Inflammatory macrophage (primary cell): ENCODE measurements at regions not wholly inside any gene's neighbourhood (a gene's known extent, or its start where the extent isn't known, plus 50 kb on each side); places are given as distances from the start of the nearest gene placed in this dataset.
"Not testable (repeated sequence)": the region's sequence is repeated elsewhere in the genome, so short reads cannot be mapped to it uniquely, and the experiment has no call there.

Source experiments
- DNase-seq, 2 donors: peaks; one replicate each; pipeline ENCODE4 v3.0.0-alpha.2; 2020 to 2022

DNA sequence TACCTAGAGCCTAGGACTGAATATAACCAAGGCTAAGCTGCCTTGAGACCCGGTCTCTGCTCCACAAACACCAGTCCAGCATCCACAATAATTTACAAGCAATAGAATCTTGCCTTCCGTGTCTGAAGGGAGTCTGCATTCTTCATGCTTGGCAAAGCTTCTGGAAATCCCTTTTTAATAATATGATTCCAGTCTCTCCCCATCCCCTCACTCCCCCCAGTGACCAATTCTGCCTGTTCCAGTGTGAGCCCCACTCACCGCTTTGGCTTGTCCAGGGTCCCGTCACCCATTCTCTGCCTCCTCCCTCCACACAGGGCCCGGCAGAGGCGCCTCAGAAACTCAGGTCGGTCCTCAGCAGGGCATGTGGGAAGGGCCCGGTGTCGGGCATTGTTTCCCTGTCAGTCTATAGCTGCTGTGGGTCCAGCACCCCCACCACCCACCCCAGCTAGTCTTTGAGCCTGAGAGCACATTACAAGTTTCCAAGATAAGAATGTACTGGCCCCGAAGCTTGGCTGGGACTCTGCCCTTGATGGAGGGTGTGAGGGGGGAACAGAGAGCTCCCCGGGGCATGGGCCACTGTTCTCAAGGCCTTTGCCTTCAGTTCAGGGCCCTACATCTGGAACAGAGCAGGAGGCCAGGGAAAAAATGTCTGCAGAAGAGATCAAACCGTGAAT lies 129.7 kb upstream of the MYCN start:
- no peak for DNase-seq

DNA sequence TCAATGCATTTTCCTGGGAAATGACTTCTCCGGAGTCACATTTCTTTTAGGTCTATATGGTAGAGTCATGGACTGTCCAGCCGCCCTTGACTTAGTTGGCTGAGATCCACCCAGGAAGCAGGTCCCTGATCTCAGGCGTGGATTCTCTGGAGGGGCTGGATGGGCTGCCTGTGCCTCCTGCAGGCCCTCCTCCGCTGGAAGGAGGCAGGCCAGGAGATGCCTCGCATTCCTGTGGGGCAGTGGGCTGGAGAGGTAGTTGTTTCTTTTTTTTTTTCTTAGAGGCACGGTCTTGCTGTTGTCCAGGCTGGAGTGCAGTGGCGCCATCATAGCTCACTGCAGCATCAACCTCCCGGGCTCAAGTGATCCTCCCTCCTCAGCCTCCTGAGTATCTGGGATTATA lies 129.0 kb upstream of the MYCN start:
- DNase-seq = no peak

DNA sequence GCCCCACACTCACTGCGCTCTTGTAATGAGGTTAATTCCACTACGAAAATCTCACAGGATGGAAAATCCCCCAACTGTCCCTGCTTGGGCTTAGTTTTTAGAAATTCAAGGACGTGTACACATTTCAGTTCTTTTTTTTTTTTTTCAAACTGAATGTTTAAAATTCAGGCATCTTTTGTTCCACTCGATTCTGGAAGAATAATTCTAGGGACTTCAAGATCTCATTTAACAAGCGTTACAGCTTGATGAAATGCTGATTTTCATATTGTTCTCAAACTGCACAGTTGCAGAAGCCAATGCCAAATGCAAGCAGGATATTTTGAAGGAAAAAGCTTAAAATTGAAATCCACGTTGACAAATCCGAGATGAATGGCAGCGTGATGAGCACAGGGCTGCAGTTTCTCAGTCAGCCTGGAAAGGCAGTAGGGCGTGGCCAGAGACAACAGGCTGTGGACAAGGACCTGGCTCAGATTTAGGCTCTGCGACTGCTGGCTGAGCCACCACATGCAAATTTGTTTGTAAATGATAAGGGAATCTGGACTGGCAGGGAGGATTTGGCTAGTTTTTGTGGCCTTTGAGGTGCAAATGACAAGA lies 128.1 kb upstream of the MYCN start:
- DNase-seq = no peak

GRCh38 chr2:15813481-15814266 lies 126.7 kb upstream of the MYCN start:
- no peak for DNase-seq

- DNase-seq = no peak
These were observed 125.9 kb upstream of the MYCN start for GRCh38 chr2:15814403-15814802.

GRCh38 chr2:15814946-15815345 lies 125.4 kb upstream of the MYCN start:
- no peak for DNase-seq

GRCh38 chr2:15816226-15816625 lies 124.1 kb upstream of the MYCN start:
- DNase-seq = no peak

DNA sequence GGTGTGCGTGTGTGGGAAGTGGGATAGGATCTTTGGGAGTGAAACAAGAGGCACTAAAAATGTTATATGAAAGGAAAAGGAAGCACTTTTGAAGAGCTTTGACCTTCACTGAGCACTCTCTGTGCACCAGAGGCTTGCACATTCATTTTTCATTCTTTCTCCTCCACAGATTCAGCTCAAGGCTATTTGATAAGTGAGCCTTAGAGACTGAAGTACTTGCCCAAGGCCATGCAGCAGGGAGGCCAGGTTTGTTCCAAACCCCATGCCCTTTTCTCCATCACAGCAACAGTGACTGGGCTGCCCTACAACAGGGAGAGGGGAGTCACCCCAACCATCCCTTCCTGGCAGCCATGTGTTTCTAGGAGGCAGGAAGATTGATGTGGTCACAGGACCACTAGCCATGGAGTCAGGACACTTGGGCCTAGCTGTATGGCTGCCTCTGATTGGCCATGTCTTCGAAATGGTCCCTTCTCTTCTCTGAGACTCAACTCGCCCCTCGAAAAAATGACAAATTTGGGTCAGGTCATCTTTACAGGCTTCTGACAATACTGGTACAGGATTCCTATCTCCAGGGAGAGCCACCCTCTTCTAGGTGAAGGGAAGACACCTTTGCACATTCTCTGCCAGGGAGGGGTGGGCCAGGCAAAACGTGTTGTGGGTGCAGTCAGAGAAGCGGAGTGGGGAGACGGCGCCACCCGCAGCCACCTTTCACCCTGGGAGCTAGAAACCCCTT lies 123.5 kb upstream of the MYCN start:
- no peak for DNase-seq

GRCh38 chr2:15817748-15818147 lies 122.6 kb upstream of the MYCN start:
- DNase-seq = no peak

GRCh38 chr2:15818318-15818753 lies 122.0 kb upstream of the MYCN start:
- DNase-seq = no peak

- DNase-seq = no peak
These were observed 121.5 kb upstream of the MYCN start for GRCh38 chr2:15818881-15819280.

DNA sequence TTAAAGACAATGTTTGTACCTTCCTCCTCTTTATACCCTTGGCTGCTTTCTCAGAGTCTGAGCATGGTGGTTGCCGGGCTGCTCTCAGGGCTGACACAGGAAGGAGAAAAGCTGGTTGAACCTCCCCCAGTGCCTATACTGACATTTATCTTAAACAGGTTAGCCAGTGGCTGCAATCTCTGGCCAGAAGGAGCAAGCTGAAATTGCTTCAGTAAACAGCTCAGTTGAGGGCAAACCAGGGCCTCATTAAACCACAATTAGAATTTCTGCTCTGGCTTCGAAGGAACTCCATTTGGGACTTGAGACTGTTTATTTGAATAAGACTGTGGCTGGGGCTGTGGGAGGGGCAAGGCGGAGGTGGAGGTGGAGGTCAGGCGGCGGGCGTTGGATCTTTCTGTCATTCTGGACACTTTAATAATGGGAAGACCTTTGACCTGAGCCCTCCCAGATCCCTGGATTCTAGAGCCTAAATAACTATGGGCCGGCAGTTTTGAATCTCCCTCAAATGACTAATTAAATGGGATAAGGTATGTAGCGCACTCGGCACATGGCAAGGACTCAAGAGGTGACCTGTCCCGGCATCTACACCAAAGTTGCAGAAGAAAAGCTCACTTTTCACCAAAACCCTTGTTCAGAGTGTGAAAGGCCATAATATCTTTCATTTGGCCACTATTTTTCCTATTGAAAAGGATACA lies 120.6 kb upstream of the MYCN start:
- no peak for DNase-seq

DNA sequence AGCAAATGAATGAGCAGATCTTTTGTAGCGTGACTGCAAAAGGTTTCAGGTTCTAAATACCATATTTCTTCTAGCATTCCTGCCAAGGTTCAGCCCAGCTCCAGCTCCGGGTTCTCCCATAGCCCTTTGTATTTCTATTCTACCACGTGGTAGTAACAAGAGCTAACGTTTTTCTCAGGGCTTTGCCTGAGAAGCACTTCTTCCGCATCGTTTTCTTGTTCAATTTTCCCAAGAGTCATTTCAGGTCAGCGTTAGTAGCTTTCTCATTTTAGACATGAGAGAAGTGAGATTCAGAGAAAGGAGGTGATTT lies 120.1 kb upstream of the MYCN start:
- DNase-seq = no peak

- DNase-seq = no peak
These were observed 119.4 kb upstream of the MYCN start for GRCh38 chr2:15820927-15821326.

GRCh38 chr2:15822151-15823044 lies 118.0 kb upstream of the MYCN start:
- DNase-seq = no peak

GRCh38 chr2:15823459-15824396 lies 116.6 kb upstream of the MYCN start:
- no peak for DNase-seq

GRCh38 chr2:15824467-15824866 lies 115.9 kb upstream of the MYCN start:
- not testable (repeated sequence) for DNase-seq

GRCh38 chr2:15825276-15825980 lies 114.9 kb upstream of the MYCN start:
- DNase-seq = no peak

GRCh38 chr2:15826273-15826717 lies 114.1 kb upstream of the MYCN start:
- no peak for DNase-seq

- no peak for DNase-seq
These were observed 113.3 kb upstream of the MYCN start for GRCh38 chr2:15827001-15827400.
